Skeletal muscle tissue (tissue), 3 donors: ENCODE measurements at regions not wholly inside any gene's neighbourhood (a gene's known extent, or its start where the extent isn't known, plus 50 kb on each side); places are given as distances from the start of the nearest gene placed in this dataset.

Experiments used
- H3K27ac ChIP-seq: one replicate; pipeline ENCODE4 v1.7.0; 2013; ENCODE audit warnings: mild to moderate bottlenecking, low read depth, low read length, inconsistent platforms
- H3K27me3 ChIP-seq, 3 donors: one replicate each; pipeline ENCODE4 v1.7.0; 2013; ENCODE audit warnings: low read length in 3 of 3; ENCODE audit not compliant: control insufficient read depth in 3 of 3, insufficient read depth in 3 of 3
- H3K36me3 ChIP-seq, 3 donors: one replicate each; pipeline ENCODE4 v1.7.0; 2013; ENCODE audit warnings: low read length in 3 of 3; ENCODE audit not compliant: control insufficient read depth in 3 of 3, insufficient read depth in 3 of 3
- H3K4me1 ChIP-seq, 3 donors: one replicate each; pipeline ENCODE4 v1.7.0; 2013; ENCODE audit warnings: low read length in 3 of 3, mild to moderate bottlenecking in 3 of 3; ENCODE audit not compliant: control insufficient read depth in 3 of 3, insufficient read depth in 3 of 3
- H3K4me3 ChIP-seq, 3 donors: one replicate each; pipeline ENCODE4 v1.7.0; 2013; ENCODE audit warnings: low read length in 3 of 3
- H3K9ac ChIP-seq, 3 donors: one replicate each; pipeline ENCODE4 v1.7.0; 2013; ENCODE audit warnings: low read length in 3 of 3, mild to moderate bottlenecking in 3 of 3, moderate library complexity in 2 of 3, low read depth in 1 of 3
- H3K9me3 ChIP-seq, 3 donors: one replicate each; pipeline ENCODE4 v1.7.0; 2013; ENCODE audit warnings: low read length in 3 of 3; ENCODE audit not compliant: control insufficient read depth in 3 of 3
- donor health status: Osteomylitis.

DNA sequence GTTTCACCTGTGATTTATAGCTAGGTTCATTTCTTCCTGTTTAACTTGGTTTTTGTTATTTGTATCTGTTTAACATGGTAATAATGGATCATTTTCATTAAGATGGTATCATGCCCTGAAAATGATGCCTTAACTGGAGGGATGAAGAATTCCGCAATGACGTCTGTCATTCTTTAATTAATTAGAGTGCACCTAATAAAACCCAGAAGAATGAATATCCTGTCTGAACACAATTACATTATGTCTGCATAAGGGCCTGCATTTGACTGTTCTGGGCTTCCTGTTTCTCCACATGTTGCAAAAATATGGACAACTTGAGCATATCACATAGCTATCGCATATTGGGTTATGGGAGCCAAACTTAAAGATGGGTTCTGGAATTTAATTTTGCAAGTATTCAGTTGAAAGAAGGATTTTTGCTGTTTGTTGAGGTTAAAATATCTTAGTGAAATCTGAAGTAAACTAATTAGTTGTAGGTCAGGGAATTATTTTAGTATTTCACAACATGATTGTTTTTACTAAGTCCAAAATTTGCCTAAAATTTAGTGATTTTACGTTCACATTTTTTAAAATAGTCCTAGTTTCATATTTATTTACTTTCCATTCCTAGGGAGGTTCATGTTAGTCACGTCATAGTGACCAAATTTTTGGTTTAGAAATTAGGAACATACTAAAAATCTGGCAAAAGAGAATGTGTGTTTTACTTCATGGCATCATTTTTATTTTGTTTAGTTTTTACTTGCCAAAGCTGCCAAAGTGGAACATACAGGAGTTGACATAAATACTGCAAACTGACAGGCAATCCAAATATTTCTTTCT lies 321.0 kb upstream of the TGFBR2 start:
- H3K27me3 ChIP-seq: no peaks in the 10 kb centered on the region
- H3K9ac ChIP-seq: no peak overlapping the region
- no peaks in the 10 kb centered on the region for H3K9me3 ChIP-seq
- H3K27ac ChIP-seq: peak overlapping the region; percentile 61
- H3K4me1 ChIP-seq: peaks cover 8 to 14% (median 14%) of the 10 kb centered on the region in 3 donors
- H3K4me3 ChIP-seq: no peak overlapping the region
- no peaks in the 10 kb centered on the region for H3K36me3 ChIP-seq

DNA sequence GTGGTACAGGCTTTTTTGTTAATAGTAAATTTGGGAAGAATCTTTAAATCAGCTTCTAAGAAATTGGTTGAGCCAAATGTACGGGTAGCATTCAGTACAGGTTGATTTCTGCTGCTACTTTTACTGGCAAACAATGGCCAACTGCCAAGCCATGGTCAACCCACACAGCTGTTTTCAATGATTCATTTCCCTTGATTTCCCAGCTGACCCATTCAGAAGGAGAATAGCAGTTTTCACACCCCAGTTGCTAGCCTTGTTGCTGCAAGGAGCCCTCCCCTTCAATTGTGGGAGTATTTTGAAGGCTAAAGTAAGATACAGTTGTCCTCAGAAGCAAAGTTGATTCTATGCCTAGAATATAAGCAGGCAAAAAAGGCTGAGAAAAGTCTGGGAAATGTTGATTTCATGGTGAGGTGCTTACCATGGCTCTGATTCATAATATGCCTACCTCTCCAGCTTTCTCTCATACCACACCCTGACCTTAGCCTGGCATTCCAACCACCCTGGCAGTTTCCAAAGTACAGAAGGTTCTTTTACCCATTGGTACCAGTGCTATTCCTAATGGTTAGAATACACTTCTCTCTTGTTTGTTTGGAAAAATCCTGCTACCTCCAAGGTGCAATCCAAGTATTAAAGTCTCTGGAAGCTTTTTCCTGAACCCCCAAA lies 320.3 kb upstream of the TGFBR2 start:
- H3K4me3 ChIP-seq: no peak overlapping the region
- peaks cover 8 to 16% (median 14%) of the 10 kb centered on the region in 3 donors for H3K4me1 ChIP-seq
- no peaks in the 10 kb centered on the region for H3K36me3 ChIP-seq
- H3K9ac ChIP-seq: no peak overlapping the region
- no peaks in the 10 kb centered on the region for H3K9me3 ChIP-seq
- peak overlapping the region; percentile 61 for H3K27ac ChIP-seq
- no peaks in the 10 kb centered on the region for H3K27me3 ChIP-seq

DNA sequence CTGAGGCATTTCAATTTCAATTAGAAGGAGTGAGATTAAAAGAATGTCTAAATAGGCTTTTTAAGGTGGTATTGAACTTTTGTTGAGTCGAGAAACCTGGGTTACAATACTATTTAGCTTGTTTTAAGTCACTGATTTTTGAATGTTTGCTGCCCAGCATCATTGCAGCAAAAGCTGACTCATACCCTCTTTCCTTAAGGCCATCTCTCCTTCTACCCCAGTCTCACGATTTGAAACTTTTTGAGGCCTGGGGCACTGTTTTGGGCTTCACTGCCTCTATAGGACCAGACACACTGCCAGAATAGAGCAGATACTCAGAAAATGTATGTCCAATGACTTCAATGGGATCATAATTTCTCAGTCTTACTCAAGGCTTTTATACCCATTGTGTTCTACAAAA lies 319.6 kb upstream of the TGFBR2 start:
- peaks cover 8 to 16% (median 14%) of the 10 kb centered on the region in 3 donors for H3K4me1 ChIP-seq
- peak overlapping the region; percentile 61 for H3K27ac ChIP-seq
- no peak overlapping the region for H3K4me3 ChIP-seq

DNA sequence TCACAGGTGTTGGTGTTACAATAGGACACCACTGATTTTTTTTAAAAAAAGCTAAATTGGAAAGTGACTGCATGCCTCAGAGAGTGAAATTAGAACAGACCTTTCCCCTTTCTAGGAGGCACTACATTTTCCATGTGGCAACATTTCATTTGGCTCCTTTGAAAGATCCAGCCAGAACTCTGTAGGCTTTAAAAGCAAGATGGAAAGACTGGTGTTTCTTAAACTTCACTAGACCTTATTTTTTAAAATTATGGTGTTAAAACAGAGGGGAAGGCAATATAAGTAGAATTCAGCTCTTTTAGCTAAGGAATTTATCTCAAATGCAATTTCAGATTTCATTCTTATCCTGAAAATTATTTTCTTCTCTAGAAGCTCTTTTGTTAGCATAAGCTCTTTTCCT lies 317.6 kb upstream of the TGFBR2 start:
- H3K9me3 ChIP-seq: no peaks in the 10 kb centered on the region
- H3K36me3 ChIP-seq: no peaks in the 10 kb centered on the region
- H3K27ac ChIP-seq: peak overlapping the region; percentile 11
- no peaks in the 10 kb centered on the region for H3K27me3 ChIP-seq
- no peak overlapping the region for H3K9ac ChIP-seq
- H3K4me1 ChIP-seq: peaks cover 8 to 17% (median 13%) of the 10 kb centered on the region in 3 donors
- no peak overlapping the region for H3K4me3 ChIP-seq

More for the DNA sequence above, 319.6 kb upstream of the TGFBR2 start:
- Histone ChIP-seq H3K27me3 (no peaks in the 10 kb centered on the region), H3K36me3 (no peaks in the 10 kb centered on the region), H3K9ac (no peak overlapping the region), H3K9me3 (no peaks in the 10 kb centered on the region)

DNA sequence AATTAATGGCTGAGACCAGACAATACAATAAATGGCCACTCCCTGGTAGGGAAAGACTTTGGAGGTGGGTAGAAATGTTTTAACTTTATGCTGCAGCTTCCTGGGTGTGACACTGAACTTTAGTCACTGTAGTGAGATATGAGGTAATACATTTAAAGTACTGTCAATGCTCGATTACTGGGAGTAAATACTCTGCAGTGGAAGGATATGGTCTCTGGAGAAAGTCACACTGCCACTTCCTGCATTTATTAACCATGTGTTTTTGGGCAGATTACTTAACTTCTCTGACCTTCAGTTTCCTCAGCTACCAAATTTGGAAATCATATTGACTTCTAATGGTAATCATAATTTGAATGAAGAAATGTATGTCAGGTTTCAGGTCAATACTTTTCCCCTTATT lies 317.1 kb upstream of the TGFBR2 start:
- H3K36me3 ChIP-seq: no peaks in the 10 kb centered on the region
- H3K27me3 ChIP-seq: no peaks in the 10 kb centered on the region
- H3K9me3 ChIP-seq: no peaks in the 10 kb centered on the region
- no peak overlapping the region for H3K9ac ChIP-seq
- H3K27ac ChIP-seq: peak overlapping the region; percentile 11
- peaks cover 8 to 18% (median 13%) of the 10 kb centered on the region in 3 donors for H3K4me1 ChIP-seq
- no peak overlapping the region for H3K4me3 ChIP-seq

DNA sequence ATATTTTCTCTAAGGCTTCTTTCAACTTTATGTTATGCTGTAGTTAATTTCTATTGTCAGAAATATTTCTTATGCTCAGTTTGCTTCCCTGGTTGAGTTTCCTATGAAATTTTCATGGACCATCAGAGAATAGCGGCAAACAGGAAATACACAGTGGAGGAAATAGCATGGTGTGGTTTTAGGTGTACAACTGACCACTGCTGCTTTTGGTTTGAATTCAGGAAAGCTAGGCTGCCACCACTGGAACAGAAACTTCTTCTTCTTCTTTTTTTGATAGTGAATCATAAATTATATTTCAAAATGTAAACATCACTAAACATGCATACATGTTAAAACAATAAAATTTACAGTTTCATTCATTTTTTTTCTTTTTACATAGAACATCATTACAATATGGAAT lies 316.6 kb upstream of the TGFBR2 start:
- H3K9ac ChIP-seq: no peak overlapping the region
- peaks cover 10 to 18% (median 13%) of the 10 kb centered on the region in 3 donors for H3K4me1 ChIP-seq
- peak overlapping the region; percentile 11 for H3K27ac ChIP-seq
- H3K9me3 ChIP-seq: no peaks in the 10 kb centered on the region
- H3K4me3 ChIP-seq: no peak overlapping the region
- H3K36me3 ChIP-seq: no peaks in the 10 kb centered on the region
- H3K27me3 ChIP-seq: no peaks in the 10 kb centered on the region

DNA sequence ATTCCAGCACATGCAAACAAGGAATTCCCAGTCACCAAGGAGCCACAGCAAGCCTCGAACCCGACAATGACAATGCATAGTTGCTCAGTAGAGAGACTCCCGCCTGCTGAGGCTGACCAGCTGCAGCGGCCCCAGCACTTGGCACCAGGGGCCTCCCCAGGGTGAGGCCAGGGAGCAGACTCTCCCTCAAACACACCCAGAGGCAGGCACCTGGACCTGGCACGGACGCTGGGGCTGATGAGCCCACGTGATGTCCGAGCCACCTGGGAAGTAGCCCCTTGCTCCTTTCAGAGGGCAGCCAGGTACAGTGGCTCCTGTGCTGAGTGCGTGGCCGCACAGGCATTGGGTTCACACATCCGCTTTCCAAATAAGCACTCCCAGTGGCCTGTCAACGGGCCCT lies 315.9 kb upstream of the TGFBR2 start:
- Histone ChIP-seq H3K27ac (no peak overlapping the region), H3K9ac (no peak overlapping the region)

DNA sequence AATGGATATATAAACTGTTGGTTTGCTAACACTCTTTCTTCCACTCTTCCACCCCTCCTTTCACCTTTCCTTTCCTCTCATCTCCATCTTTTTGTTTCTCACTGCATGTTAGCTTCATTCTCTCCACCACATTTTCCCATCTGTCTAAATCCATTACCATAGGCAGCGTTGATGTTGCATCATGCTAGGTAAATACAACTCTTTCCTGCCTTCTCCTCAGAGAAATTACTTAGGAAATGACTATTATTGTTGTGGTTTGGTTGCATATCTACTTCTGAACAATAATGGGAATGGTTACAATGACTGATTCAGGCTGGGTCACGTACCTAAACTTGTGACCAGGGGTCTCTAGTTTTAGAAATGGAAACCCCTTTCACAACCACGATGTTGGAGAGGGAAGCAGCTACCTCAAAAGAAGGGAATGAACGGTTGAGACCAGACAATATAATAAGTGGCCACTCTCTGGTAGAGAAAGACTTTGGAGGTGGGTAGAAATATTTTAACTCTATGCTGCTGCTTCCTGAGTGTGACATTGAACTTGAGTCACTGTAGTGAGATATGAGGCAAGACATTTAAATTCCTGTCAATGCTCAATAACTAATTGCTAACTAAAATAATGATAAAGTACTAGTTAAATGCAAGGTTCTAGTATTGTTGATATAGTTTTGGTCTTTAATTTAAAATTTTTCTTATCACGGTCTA lies 314.1 kb upstream of the TGFBR2 start:
- no peaks in the 10 kb centered on the region for H3K27me3 ChIP-seq
- peak overlapping the region; percentile 43 for H3K27ac ChIP-seq
- H3K4me1 ChIP-seq: peaks cover 2 to 4% (median 4%) of the 10 kb centered on the region in 3 donors
- no peaks in the 10 kb centered on the region for H3K9me3 ChIP-seq
- H3K36me3 ChIP-seq: no peaks in the 10 kb centered on the region
- H3K4me3 ChIP-seq: no peak overlapping the region
- no peak overlapping the region for H3K9ac ChIP-seq

More for the DNA sequence above, 315.9 kb upstream of the TGFBR2 start:
- H3K36me3 ChIP-seq: no peaks in the 10 kb centered on the region
- H3K4me3 ChIP-seq: no peak overlapping the region
- no peaks in the 10 kb centered on the region for H3K27me3 ChIP-seq
- no peaks in the 10 kb centered on the region for H3K9me3 ChIP-seq
- peaks cover 10 to 18% (median 10%) of the 10 kb centered on the region in 3 donors for H3K4me1 ChIP-seq

DNA sequence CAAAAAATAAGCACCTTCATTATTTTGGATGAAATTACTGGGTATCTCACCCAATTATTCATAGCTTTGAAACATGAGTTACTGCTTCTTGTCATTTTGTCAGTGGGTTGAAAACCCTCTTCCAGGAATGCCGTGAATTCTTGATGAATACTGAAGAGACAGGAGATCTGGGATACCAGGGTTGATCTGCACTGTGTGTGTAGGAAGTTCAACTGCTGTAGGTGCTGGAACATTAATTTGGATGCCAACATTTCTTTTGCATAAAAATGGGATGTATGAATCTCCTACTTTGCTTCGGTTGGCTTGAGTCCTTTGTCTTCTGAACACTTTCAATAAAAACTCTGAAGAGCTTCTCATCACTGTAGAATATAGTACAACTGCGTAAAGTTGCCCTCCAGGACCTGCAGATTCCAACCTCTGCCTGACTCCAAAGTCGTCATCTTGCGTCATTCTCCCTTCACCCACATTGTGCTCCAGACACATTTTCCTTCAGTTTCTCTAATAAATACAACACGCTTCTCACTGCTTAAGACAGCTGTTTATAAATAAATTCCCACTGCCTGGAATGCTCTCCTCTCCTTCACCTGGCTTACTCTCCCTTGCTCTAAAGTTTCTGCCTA lies 312.7 kb upstream of the TGFBR2 start:
- Histone ChIP-seq H3K27ac (peak overlapping the region; percentile 11), H3K36me3 (no peaks in the 10 kb centered on the region), H3K9ac (no peak overlapping the region), H3K9me3 (no peaks in the 10 kb centered on the region), H3K4me3 (no peak overlapping the region), H3K4me1 (peaks cover 2 to 4% (median 4%) of the 10 kb centered on the region in 3 donors), H3K27me3 (no peaks in the 10 kb centered on the region)
